T1000 (cell line): ENCODE measurements at regions not wholly inside any gene's neighbourhood (a gene's known extent, or its start where the extent isn't known, plus 50 kb on each side); places are given as distances from the start of the nearest gene placed in this dataset.

Experiments used
- DNase-seq: peaks from one replicate; lab custom pipeline; 2025; ENCODE audit warnings: mixed read lengths; lab: John Stamatoyannopoulos, UW

GRCh38 chr1:218991089-218991488, 182.6 kb upstream of the LYPLAL1 start:
- DNase-seq: no peak

DNA sequence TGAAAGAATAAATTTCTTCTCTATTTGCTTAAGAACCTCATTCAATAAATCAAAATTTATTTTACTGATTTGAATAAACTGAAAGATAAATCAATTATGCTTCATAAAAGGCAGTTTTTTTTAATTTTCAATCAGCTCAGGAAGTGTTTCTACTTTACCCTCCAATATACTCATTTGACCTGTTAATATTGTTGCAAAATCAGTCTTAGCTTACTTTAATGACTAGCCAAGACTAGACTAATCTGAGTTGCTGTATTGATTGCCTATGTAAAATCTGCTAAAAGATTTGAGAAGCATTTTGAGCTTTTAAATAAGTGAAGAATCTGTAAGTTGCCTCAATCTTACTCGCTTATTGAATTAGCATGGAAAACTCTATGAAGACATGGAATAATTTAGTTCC, 179.1 kb upstream of the LYPLAL1 start:
- DNase-seq: no peak

DNA sequence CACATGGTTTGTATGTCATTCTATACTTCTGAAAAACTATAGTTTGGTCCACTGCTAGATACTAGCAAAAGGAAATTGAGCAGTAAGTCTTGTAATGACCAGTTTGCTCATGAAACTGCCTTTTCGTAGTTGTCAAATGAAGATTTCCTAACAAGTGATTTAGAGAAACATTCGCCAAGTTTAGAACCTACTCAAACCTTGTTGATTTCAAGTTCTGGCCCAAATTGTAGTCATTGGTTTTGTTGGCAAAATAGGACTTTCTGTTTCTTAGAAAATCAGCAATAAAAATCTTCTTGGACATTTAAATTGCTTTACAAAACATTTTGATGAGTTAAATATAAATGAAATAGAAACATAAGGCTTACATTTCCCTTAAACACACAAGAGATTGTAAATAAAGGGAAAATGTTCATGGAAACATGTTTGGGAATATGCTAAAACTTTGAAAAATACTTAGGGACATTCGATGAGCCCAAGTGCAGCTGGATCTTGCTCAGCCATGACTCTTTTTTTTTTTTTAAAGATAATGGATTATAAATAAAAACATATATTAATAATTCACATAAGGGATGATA, 178.5 kb upstream of the LYPLAL1 start:
- DNase-seq: no peak

- DNase-seq: no peak
These were observed 177.3 kb upstream of the LYPLAL1 start for GRCh38 chr1:218996362-218996761.

DNA sequence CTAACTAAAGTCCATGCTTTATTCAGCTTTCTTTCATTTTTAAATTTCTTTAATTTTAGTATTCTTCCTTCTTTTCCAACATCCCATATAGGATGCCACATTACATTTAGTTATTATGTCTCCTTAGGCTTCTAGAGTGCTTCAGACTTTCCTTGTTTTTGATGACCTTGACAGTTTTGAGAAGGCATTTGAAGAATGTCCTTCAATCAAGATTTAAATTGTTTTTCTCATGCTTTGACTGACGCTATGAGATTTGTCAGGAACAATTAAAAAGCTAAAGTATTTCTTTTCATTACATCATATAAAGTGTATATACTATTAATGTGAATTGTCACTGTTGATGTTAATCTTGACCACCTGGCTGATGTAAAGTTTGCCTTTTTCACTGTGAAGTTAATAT, 173.7 kb upstream of the LYPLAL1 start:
- no peak for DNase-seq

- no peak for DNase-seq
These were observed 173.0 kb upstream of the LYPLAL1 start for GRCh38 chr1:219000631-219001030.

DNA sequence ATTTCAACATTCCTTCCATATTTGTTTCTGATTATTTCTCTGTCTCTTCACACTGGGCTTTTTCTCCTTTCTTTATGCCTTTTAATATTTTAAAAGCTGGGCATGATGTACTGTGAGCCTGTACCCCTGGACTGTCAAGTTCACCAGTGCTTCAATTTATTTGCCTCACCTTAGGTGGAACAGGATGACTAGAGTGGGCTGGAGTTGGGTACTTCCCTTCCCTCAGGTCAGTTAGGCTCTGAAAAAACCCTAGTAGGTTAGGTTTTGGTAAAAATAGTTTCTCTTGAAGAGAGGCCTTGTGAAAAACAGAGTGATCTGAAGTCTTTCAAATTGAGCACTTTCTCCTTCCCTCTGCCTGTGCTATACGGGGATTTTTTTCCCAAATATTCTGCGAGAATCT, 163.0 kb upstream of the LYPLAL1 start:
- DNase-seq: no peak

DNA sequence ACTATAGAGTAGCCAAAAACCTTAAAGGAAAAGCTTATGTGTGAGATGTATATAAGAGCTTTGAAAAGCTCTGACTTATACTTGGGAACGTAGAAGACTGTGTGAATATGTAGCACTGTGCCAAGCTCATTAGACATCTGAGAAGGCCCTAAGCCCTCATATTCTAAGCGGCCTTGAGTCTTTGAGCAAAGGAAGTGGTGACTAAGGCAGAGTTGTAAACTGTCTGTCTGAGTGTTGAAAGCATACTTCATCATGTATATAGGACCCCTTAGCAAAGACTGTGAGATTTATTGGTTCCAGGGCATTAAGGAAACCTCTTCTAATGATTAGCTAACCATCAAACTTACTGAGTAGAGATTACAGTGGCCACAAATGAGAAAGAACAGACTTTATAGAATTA, 153.3 kb upstream of the LYPLAL1 start:
- DNase-seq: no peak

DNA sequence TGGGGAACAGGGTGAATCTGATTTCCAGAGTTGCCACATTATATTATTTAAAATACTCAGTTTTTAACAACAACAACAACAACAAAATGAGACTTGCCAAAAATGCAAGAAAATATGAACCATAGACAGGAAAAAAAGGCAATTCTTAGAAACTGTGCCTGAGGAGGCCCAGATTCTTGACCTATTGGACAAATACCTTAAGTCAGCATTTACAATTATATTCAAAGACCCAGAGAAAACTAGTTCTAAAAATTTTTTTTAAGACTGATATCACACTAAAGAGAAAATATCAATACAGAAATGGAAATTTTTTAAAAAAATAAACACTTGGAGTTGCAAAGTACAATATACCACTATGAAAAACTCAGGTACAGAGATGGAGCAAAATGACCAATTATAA, 152.8 kb upstream of the LYPLAL1 start:
- DNase-seq: no peak

GRCh38 chr1:219027146-219027673, 146.5 kb upstream of the LYPLAL1 start:
- no peak for DNase-seq

- DNase-seq: no peak
These were observed 141.9 kb upstream of the LYPLAL1 start for GRCh38 chr1:219031809-219032208.

DNA sequence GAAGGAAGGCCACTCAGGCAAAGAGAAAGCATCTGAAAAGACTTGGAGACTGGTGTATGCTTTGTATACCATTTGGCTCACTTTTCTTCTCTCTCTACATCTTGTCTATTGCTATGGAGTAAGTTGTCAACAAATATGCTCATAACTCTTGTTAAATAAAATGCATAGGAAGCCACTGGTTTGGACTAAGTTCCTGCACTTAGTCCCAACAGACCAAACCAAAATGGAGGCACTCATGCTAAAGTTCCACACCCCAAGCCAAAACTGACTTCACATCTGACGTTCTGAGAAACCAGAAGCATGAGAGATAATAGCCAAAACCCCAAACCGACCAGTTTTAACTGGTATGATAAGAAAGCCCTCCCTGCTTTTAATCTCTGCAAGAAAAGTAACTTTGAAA, 135.3 kb upstream of the LYPLAL1 start:
- DNase-seq: no peak

GRCh38 chr1:219039017-219039681, 134.5 kb upstream of the LYPLAL1 start:
- no peak for DNase-seq

GRCh38 chr1:219039682-219040154, 134.0 kb upstream of the LYPLAL1 start:
- DNase-seq: no peak

DNA sequence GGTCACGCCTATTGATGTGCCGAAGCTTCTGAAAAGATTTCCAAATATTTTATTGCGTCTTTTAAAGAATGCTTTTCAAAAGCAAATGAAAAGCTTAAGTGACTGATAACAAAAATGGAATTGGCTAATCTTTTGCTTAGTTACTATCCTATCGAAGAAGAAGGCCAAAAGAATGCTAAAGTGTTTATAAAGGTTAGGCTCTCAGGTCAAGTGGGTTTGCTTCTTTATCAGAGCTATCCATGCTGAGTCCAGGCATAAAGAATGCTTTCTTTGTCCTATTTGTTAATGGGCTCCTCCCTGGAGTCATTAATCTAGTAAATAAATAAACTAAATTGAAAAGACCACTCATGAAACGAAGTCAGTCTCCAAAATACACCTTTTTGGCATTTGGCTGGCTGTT, 133.4 kb upstream of the LYPLAL1 start:
- no peak for DNase-seq

- no peak for DNase-seq
These were observed 132.5 kb upstream of the LYPLAL1 start for GRCh38 chr1:219041141-219041540.

DNA sequence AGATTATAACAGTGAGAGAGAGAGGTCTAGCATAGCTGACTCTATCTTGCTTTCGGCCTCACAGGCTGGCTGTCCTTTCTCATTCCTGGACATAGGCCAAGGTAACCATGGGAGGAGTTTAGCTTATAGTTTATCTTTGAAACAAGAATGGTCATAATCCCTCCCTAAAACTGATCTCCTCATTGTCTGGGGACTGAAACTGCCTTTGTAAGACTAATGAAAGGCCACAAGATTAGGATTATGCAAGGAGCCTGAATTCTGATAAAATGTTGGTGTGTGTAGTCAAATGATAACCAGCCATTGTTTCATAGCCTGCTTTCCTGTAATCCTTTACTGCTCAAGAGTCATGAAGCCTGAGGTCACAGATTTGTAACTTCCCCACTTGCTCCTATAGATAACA, 131.9 kb upstream of the LYPLAL1 start:
- DNase-seq: no peak

DNA sequence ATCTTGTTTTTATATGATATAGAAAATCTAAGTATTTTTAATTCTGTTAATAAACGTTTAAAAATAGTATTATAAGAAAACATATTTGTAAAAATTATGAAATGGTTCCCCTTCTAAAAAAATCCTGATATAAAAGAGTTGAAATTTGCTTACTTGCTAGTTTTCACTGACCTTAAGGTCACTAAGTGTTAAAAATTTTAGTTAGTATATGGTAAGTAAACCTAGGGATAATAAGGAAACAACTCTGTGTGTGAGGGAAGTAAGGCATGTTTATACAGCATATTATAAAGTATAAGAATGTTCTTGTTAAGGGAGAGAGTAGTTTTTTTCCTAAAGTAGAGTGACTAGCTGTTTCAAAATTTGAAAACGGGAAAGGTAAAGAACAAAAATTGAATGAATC, 130.9 kb upstream of the LYPLAL1 start:
- no peak for DNase-seq

- no peak for DNase-seq
These were observed 128.4 kb upstream of the LYPLAL1 start for GRCh38 chr1:219045246-219045645.

DNA sequence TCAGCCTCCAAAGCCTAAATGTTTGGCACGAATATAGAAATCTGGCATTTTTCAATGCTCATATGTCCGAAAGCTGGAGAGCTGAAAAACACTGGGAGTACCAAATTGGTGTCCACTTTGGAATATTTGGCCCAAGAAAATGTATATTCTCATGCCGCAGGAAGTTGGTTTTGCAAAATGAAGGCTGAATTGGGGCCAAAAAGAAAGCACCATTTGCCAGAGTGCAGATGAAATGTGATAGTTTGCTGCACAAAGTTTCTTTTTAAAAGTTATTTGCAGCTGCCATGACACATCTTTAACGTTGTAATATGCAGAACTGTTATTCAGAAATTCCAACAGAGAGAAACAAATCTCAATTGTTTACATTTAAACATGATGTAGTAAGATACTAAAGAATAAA, 124.2 kb upstream of the LYPLAL1 start:
- no peak for DNase-seq

GRCh38 chr1:219050086-219050821, 123.4 kb upstream of the LYPLAL1 start:
- DNase-seq: no peak

GRCh38 chr1:219050822-219051125, 122.9 kb upstream of the LYPLAL1 start:
- DNase-seq: no peak

DNA sequence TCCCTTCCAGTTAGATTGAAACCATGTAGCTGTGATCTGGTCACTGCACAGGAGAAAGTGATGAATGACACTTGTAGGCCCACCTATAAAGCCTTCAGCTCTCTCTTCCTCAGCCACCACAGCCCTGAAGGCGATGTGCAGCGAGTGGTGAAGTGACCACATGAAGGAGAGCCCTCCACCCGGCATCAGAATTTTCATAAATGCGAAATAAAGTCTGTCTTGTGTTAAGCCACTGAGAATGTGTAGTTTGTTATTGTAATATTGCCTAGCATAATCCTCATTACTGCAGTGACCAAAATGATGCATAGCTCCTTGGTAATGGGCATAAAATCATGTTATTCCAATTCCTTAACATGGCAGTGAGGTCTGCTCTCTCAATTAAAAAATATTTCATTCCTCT, 122.1 kb upstream of the LYPLAL1 start:
- DNase-seq: no peak
